ENCODE measurements at regions not wholly inside any gene's neighbourhood (a gene's known extent, or its start where the extent isn't known, plus 50 kb on each side); places are given as distances from the start of the nearest gene placed in this dataset.

DNA sequence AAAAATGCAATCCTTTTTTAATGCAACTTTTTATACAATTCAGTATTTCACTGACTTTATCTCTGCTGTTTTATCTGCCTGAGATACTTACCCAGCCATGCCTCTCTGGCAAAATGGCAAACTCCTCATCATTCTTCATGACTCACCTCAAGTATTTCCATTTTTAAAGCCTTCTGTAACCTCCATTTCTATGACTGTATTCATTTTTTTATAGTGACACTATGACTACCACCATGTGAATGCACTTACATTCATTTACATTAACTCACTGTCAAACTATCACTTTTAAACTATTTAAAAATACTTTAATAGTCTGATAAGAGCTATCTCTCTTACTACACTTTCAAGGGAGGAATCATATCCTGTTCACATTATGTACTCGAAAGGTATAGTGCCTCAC, 99.4 kb upstream of the SCN7A start:
- TF ChIP-seq EZH2 (IDR thresholded peaks at IDR 0.05; ENCODE audit: borderline replicate concordance, insufficient read depth, low read length, poor library complexity, severe bottlenecking) = no peak
- TF ChIP-seq, protein P1, sequence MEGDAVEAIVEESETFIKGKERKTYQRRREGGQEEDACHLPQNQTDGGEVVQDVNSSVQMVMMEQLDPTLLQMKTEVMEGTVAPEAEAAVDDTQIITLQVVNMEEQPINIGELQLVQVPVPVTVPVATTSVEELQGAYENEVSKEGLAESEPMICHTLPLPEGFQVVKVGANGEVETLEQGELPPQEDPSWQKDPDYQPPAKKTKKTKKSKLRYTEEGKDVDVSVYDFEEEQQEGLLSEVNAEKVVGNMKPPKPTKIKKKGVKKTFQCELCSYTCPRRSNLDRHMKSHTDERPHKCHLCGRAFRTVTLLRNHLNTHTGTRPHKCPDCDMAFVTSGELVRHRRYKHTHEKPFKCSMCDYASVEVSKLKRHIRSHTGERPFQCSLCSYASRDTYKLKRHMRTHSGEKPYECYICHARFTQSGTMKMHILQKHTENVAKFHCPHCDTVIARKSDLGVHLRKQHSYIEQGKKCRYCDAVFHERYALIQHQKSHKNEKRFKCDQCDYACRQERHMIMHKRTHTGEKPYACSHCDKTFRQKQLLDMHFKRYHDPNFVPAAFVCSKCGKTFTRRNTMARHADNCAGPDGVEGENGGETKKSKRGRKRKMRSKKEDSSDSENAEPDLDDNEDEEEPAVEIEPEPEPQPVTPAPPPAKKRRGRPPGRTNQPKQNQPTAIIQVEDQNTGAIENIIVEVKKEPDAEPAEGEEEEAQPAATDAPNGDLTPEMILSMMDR (IDR thresholded peaks at IDR 0.05; ENCODE audit: poor library complexity, severe bottlenecking) = no peak
- no peak for TF ChIP-seq MXI1 (conservative IDR thresholded peaks at IDR 0.05; ENCODE audit: poor library complexity, severe bottlenecking)
